PC-9 (cell line): ENCODE measurements at regions not wholly inside any gene's neighbourhood (a gene's known extent, or its start where the extent isn't known, plus 50 kb on each side); places are given as distances from the start of the nearest gene placed in this dataset.
A peak's percentile ranks its signal among the peaks of the same experiment; 100 is the strongest.
"Not testable (repeated sequence)": the region's sequence is repeated elsewhere in the genome, so short reads cannot be mapped to it uniquely, and the experiment has no call there.

Experiments used
- BruUV-seq: library from RNA; stranded (reverse); fragments of 400-500 nt; replicated peaks from 2 replicates; lab custom pipeline; 2021; lab: Mats Ljungman, UMichigan
- CTCF ChIA-PET: fragments of 300-600 bp; sonication (Branson Sonifier 250); formaldehyde crosslinking; loops from one replicate; lab custom pipeline; 2022; ENCODE audit warnings: antibody characterized with exemption; lab: Charles Lee
- POLR2A ChIA-PET: fragments of 300-600 bp; sonication (Branson Sonifier 250); formaldehyde crosslinking; loops from one replicate; lab custom pipeline; 2022; ENCODE audit warnings: antibody characterized with exemption; ENCODE audit not compliant: unreplicated experiment; lab: Charles Lee
- DNase-seq, 2 experiments: peaks; one replicate each; pipeline versions ENCODE4 v3.0.0 to v3.0.0-alpha.2; 2015 to 2022; ENCODE audit warnings: mixed read lengths in 1 of 2
- H2AFZ ChIP-seq: fragments of 200-600 bp; sonication (generic); 2 replicates; pipeline ENCODE4 v1.8.1; 2017; ENCODE audit warnings: antibody characterized with exemption
- H3F3A ChIP-seq: fragments of 200-600 bp; sonication (generic); 2 replicates; pipeline ENCODE4 v1.8.1; 2017; ENCODE audit warnings: antibody characterized with exemption, mild to moderate bottlenecking, low read depth; ENCODE audit not compliant: insufficient read depth
- H3K27ac ChIP-seq: fragments of 200-600 bp; sonication (generic); 2 replicates; pipeline ENCODE4 v1.6.1; 2016; ENCODE audit warnings: mixed run types
- H3K27me3 ChIP-seq: fragments of 200-600 bp; sonication (generic); 2 replicates; pipeline ENCODE4 v1.6.1; 2016; ENCODE audit warnings: low read depth, mixed run types; ENCODE audit not compliant: insufficient read depth
- H3K36me3 ChIP-seq: fragments of 200-600 bp; sonication (generic); 2 replicates; pipeline ENCODE4 v1.6.1; 2016; ENCODE audit warnings: low read depth, mixed run types
- H3K4me1 ChIP-seq: fragments of 200-600 bp; sonication (generic); replicated peaks from 2 replicates; pipeline ENCODE4 v1.6.1; 2016; ENCODE audit warnings: mixed run types; ENCODE audit not compliant: insufficient read depth
- H3K4me2 ChIP-seq: fragments of 200-600 bp; sonication (generic); 2 replicates; pipeline ENCODE4 v1.6.1; 2017; ENCODE audit warnings: mixed run types
- H3K4me3 ChIP-seq: fragments of 200-600 bp; sonication (generic); 2 replicates; pipeline ENCODE4 v1.6.1; 2016; ENCODE audit warnings: mixed run types
- H3K79me2 ChIP-seq: fragments of 200-600 bp; sonication (generic); 2 replicates; pipeline ENCODE4 v1.6.1; 2017; ENCODE audit warnings: low read depth, mixed run types
- H3K9me2 ChIP-seq: fragments of 200-600 bp; sonication (generic); 2 replicates; pipeline ENCODE4 v1.8.1; 2017; ENCODE audit warnings: mild to moderate bottlenecking; ENCODE audit not compliant: insufficient read depth
- H3K9me3 ChIP-seq: fragments of 200-600 bp; sonication (generic); 2 replicates; pipeline ENCODE4 v1.8.1; 2016; ENCODE audit warnings: low read depth; ENCODE audit not compliant: insufficient read depth
- H4K20me1 ChIP-seq: fragments of 200-600 bp; sonication (generic); 2 replicates; pipeline ENCODE4 v1.8.1; 2017; ENCODE audit not compliant: insufficient read depth
- EZH2 ChIP-seq: fragments of 200-600 bp; sonication (generic); IDR thresholded peaks from 2 replicates; pipeline ENCODE4 v1.8.0; 2017; ENCODE audit warnings: antibody characterized with exemption, low read depth
- intact Hi-C: fragments of 100-400 bp; cut with micrococcal nuclease; formaldehyde crosslinking; loops from one replicate; pipeline ENCODE4 v1.10.0; 2022; ENCODE audit not compliant: unreplicated experiment
- TF ChIP-seq, protein P1 (sequence below): fragments of 200-600 bp; sonication (generic); conservative IDR thresholded peaks from 2 replicates; pipeline ENCODE4 v1.6.1; 2017; ENCODE audit warnings: mixed run types, antibody characterized with exemption, mild to moderate bottlenecking, moderate library complexity

DNA sequence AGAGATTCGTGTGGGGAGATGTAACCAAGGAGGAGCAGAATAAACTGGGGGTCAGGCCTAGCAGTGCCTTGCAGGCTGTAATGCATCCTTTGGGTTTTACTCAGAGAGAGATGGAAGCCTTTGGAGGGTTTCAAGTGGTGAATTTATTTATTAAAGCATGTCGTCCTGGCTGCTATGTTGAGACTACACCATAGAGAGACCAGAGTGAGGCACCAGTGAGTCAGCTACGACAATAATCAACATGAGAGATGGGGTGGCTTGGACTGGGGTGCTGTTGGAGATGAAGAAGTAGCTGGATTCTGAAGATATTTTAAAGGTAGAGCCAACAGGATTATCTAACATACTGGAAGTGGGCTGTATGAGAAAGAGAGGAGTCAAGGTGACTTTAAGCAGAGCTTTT is 335.3 kb upstream of the ARHGEF26 start:
- intact Hi-C loops: no loop called here
- Histone ChIP-seq H3K27ac (no peak overlapping the region), H3K4me2 (no peak overlapping the region), H3K36me3 (no peaks in the 10 kb centered on the region), H3F3A (no peaks in the 10 kb centered on the region), H3K4me1 (no peaks in the 10 kb centered on the region), H3K27me3 (no peaks in the 10 kb centered on the region), H3K9me3 (no peaks in the 10 kb centered on the region), H2AFZ (no peak overlapping the region; the same call in 1 of the 2 replicates), H3K4me3 (no peak overlapping the region), H3K79me2 (no peaks in the 10 kb centered on the region), H3K9me2 (no peaks in the 10 kb centered on the region), H4K20me1 (no peaks in the 10 kb centered on the region)
- no TSS peak for BruUV-seq
- TF ChIP-seq, protein P1, sequence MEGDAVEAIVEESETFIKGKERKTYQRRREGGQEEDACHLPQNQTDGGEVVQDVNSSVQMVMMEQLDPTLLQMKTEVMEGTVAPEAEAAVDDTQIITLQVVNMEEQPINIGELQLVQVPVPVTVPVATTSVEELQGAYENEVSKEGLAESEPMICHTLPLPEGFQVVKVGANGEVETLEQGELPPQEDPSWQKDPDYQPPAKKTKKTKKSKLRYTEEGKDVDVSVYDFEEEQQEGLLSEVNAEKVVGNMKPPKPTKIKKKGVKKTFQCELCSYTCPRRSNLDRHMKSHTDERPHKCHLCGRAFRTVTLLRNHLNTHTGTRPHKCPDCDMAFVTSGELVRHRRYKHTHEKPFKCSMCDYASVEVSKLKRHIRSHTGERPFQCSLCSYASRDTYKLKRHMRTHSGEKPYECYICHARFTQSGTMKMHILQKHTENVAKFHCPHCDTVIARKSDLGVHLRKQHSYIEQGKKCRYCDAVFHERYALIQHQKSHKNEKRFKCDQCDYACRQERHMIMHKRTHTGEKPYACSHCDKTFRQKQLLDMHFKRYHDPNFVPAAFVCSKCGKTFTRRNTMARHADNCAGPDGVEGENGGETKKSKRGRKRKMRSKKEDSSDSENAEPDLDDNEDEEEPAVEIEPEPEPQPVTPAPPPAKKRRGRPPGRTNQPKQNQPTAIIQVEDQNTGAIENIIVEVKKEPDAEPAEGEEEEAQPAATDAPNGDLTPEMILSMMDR: no peak
- TF ChIP-seq EZH2: no peak
- ChIA-PET CTCF (no interaction called here), POLR2A (no interaction called here)
- DNase-seq: no peak

DNA sequence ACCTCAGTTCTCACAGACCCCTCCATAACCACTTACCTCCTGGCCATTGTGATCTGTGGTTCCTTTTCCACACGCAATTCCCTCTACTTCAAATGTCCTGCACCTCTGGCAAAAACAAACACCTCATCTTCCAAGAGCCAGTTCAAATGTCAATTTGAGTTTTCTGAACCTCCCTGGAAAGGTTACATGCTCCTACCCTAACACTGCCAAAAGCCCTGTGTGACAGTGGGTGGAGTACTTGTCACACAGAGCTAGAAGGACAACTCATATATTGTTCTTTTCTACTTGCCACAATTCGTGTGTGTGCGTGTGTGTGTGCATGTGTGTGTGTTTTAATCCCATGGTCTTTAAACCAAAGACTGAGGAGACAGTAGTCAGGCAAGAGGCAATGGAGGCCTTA is 331.8 kb upstream of the ARHGEF26 start:
- Histone ChIP-seq H4K20me1 (no peaks in the 10 kb centered on the region), H3K9me3 (no peaks in the 10 kb centered on the region), H3K27me3 (no peaks in the 10 kb centered on the region), H3K9me2 (no peaks in the 10 kb centered on the region), H3K79me2 (no peaks in the 10 kb centered on the region), H3F3A (no peaks in the 10 kb centered on the region), H3K27ac (no peak overlapping the region), H3K4me1 (no peaks in the 10 kb centered on the region), H3K36me3 (no peaks in the 10 kb centered on the region), H2AFZ (no peak overlapping the region), H3K4me3 (no peak overlapping the region), H3K4me2 (no peak overlapping the region)
- ChIA-PET CTCF (no interaction called here), POLR2A (no interaction called here)
- DNase-seq: no peak
- no TSS peak for BruUV-seq
- TF ChIP-seq EZH2: no peak
- TF ChIP-seq, protein P1: no peak
- intact Hi-C loops: no loop called here

DNA sequence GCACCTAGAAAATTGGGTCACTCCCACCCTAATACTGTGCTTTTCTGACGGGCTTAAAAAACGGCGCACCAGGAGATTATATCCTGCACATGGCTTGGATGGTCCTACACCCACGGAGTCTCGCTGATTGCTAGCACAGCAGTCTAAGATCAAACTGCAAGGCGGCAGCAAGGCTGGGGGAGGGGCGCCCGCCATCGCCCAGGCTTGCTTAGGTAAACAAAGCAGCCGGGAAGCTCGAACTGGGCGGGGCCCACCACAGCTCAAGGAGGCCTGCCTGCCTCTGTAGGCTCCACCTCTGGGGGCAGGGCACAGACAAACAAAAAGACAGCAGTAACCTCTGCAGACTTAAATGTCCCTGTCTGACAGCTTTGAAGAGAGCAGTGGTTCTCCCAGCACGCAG is 324.1 kb upstream of the ARHGEF26 start:
- H3K27ac ChIP-seq, H3K27me3 ChIP-seq, intact Hi-C loops, H3K79me2 ChIP-seq, H3F3A ChIP-seq, BruUV-seq, H3K9me2 ChIP-seq, H3K9me3 ChIP-seq, CTCF ChIA-PET, H4K20me1 ChIP-seq, H3K4me1 ChIP-seq, H3K36me3 ChIP-seq: not testable (repeated sequence)
- Histone ChIP-seq H3K4me3 (peak overlapping the region; percentile 53), H3K4me2 (peak overlapping the region; percentile 63), H2AFZ (peak overlapping the region; percentile 73)
- POLR2A ChIA-PET: interaction anchor here (0.6 kb wide), 1 partner anchor 443 kb away, joined by 3 read pairs; no protein-coding TSS in a partner anchor
- DNase-seq: peak in 1 of 2 experiments; percentile 61

DNA sequence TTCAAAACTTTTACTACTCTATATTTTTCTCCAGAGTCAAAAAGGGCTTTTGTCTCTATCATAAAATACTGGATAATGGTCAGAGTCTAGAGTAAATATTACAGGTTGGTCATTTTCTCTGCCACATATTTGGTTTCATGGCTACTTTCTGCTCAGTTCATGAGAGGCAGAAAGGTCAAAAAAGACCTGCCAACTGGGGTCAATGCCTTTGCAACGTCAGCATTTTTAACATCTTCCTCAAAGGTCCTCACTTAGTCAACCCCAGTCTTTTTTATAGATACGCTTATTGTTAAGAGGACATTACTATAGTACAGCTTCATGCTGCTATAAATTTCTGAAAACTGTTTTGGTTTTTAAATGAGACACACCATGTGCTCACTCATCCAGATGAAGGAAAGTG is 312.1 kb upstream of the ARHGEF26 start:
- Histone ChIP-seq H3F3A (no peaks in the 10 kb centered on the region), H3K27ac (no peak overlapping the region), H3K4me3 (no peak overlapping the region), H3K79me2 (no peaks in the 10 kb centered on the region), H3K4me1 (no peaks in the 10 kb centered on the region), H4K20me1 (no peaks in the 10 kb centered on the region), H3K36me3 (no peaks in the 10 kb centered on the region), H3K27me3 (no peaks in the 10 kb centered on the region), H2AFZ (no peak overlapping the region), H3K9me2 (no peaks in the 10 kb centered on the region), H3K9me3 (no peaks in the 10 kb centered on the region), H3K4me2 (no peak overlapping the region)
- intact Hi-C loops: no loop called here
- TF ChIP-seq EZH2: no peak
- TF ChIP-seq, protein P1: no peak
- DNase-seq: no peak
- ChIA-PET POLR2A (no interaction called here), CTCF (no interaction called here)
- no TSS peak for BruUV-seq
